ENCODE measurements at regions not wholly inside any gene's neighbourhood (a gene's known extent, or its start where the extent isn't known, plus 50 kb on each side); places are given as distances from the start of the nearest gene placed in this dataset.

GRCh38 chr12:28693565-28694219, 455.4 kb upstream of the FAR2 start:
- Histone ChIP-seq H3K18ac (ENCODE audit: insufficient read length, low read depth, low read length) (no peak overlapping the region), H2BK12ac (ENCODE audit: insufficient read length, low read depth, low read length) (no peak overlapping the region), H2AK5ac (ENCODE audit: insufficient read length, low read length) (no peak overlapping the region), H3K79me2 (ENCODE audit: insufficient read depth, low read length) (no peaks in the 10 kb centered on the region), H3K23ac (ENCODE audit: insufficient read length, low read depth, low read length) (no peak overlapping the region), H2BK5ac (ENCODE audit: insufficient read length, low read length) (no peak overlapping the region), H2AFZ (ENCODE audit: low read length) (no peak overlapping the region), H4K20me1 (ENCODE audit: control insufficient read depth, insufficient read depth, insufficient read length) (no peaks in the 10 kb centered on the region), H3K4me1 (ENCODE audit: insufficient read depth, low read length) (peaks cover 5% of the 10 kb centered on the region; the same call in 1 of the 2 replicates), H4K5ac (ENCODE audit: insufficient read length, low read depth, low read length) (no peak overlapping the region), H3K14ac (ENCODE audit: insufficient read depth, low read length) (no peak overlapping the region), H3K79me1 (ENCODE audit: insufficient read depth, low read depth, low read length, poor library complexity, severe bottlenecking) (no peaks in the 10 kb centered on the region), H3K56ac (ENCODE audit: insufficient read length, low read depth, low read length) (no peak overlapping the region), H3K4me2 (ENCODE audit: insufficient read depth, insufficient read length, low read length) (no peak overlapping the region), H3K23me2 (ENCODE audit: insufficient read length, low read depth, low read length, poor library complexity, severe bottlenecking) (no peaks in the 10 kb centered on the region), H2BK20ac (ENCODE audit: low read depth, low read length, poor library complexity, severe bottlenecking) (no peak overlapping the region), H3T11ph (ENCODE audit: low read length) (no peak overlapping the region), H3K4ac (ENCODE audit: low read depth, low read length) (no peak overlapping the region), H4K91ac (ENCODE audit: insufficient read length, low read depth, low read length) (no peak overlapping the region), H3K9ac (ENCODE audit: extremely low read depth, insufficient read length, low read length) (no peak overlapping the region), H4K8ac (replicated peaks; ENCODE audit: insufficient read length, low read depth, low read length) (no peak overlapping the region), H3K9me3 (ENCODE audit: control insufficient read depth, low read depth, low read length) (no peaks in the 10 kb centered on the region), H3K27me3 (ENCODE audit: insufficient read depth, low read length) (no peaks in the 10 kb centered on the region), H2BK15ac (ENCODE audit: low read depth, low read length) (no peak overlapping the region), H2BK120ac (ENCODE audit: low read depth, low read length, poor library complexity, severe bottlenecking) (no peak overlapping the region), H3K27ac (ENCODE audit: insufficient read length, low read depth, low read length) (no peak overlapping the region)
- Mint-ChIP-seq H3K4me1 (no peaks in the 10 kb centered on the region), H3K27me3 (ENCODE audit: low read depth) (no peaks in the 10 kb centered on the region), H3K9me3 (no peaks in the 10 kb centered on the region), H3K36me3 (ENCODE audit: insufficient read depth in 1 of 3, low read depth in 3 of 3) (no peaks in the 10 kb centered on the region), H3K27ac (no peak overlapping the region), H3K4me3 (no peak overlapping the region)
- no CpG with 5 or more reads among the region's 5 CpGs for WGBS (ENCODE audit: extremely low coverage, insufficient read length, low lambda C conversion rate)
- DNase-seq, result no peak
- TF ChIP-seq CTCF (conservative IDR thresholded peaks at IDR 0.05), result no peak

Data from H9 (cell line).